SK-N-SH (cell line): ENCODE measurements at regions not wholly inside any gene's neighbourhood (a gene's known extent, or its start where the extent isn't known, plus 50 kb on each side); places are given as distances from the start of the nearest gene placed in this dataset.

Experiments
- CTCF ChIA-PET: fragments of 300-600, 350-600 bp; formaldehyde crosslinking; extraction: SDS; loops from one replicate; lab custom pipeline; 2021; lab: Yijun Ruan, JAX
- POLR2A ChIA-PET: fragments of 350-600 bp; sonication (Branson Sonifier 250); formaldehyde crosslinking; extraction: SDS; loops from one replicate; lab custom pipeline; 2020; ENCODE audit warnings: antibody characterized with exemption, inconsistent platforms; lab: Yijun Ruan, JAX
- DNase-seq: peaks from one replicate; pipeline ENCODE4 v3.0.0; 2012
- H2AFZ ChIP-seq: fragments of 200-600 bp; sonication (generic); 2 replicates; pipeline ENCODE4 v1.8.1; 2016; ENCODE audit warnings: antibody characterized with exemption, mild to moderate bottlenecking, low read depth
- H3F3A ChIP-seq: fragments of 200-600 bp; sonication (generic); replicated peaks from 2 replicates; pipeline ENCODE3; 2016; ENCODE audit warnings: antibody characterized with exemption, mild to moderate bottlenecking; ENCODE audit not compliant: insufficient read depth
- H3K27ac ChIP-seq, 2 experiments: fragments of 200-500 bp in 1 of 2; fragments of 200-600 bp in 1 of 2; sonication (Bioruptor generic) in 1 of 2; sonication (generic), shearing (Covaris generic) in 1 of 2; 2 replicates each; pipeline versions ENCODE4 v1.5.1 to v1.6.1; 2014 to 2016; ENCODE audit warnings: low read depth in 2 of 2, inconsistent platforms in 1 of 2, low read length in 1 of 2, mild to moderate bottlenecking in 1 of 2, mixed read lengths in 1 of 2
- H3K27me3 ChIP-seq: fragments of 200-600 bp; sonication (generic), shearing (Covaris generic); 2 replicates; pipeline ENCODE4 v1.6.1; 2016; ENCODE audit warnings: mixed run types; ENCODE audit not compliant: insufficient read depth
- H3K36me3 ChIP-seq, 2 experiments: fragments of 200-500 bp in 1 of 2; fragments of 200-600 bp in 1 of 2; sonication (Bioruptor generic) in 1 of 2; sonication (generic) in 1 of 2; replicated peaks in 1 of 2; 2 replicates each; pipeline versions ENCODE3 to v1.5.1; 2014 to 2016; ENCODE audit warnings: low read length in 1 of 2, mild to moderate bottlenecking in 1 of 2; ENCODE audit not compliant: insufficient read depth in 2 of 2, control insufficient read depth in 1 of 2
- H3K4me1 ChIP-seq, 2 experiments: fragments of 200-500 bp in 1 of 2; fragments of 200-600 bp in 1 of 2; sonication (Bioruptor generic) in 1 of 2; sonication (generic), shearing (Covaris generic) in 1 of 2; 2 replicates each; pipeline versions ENCODE4 v1.5.1 to v1.6.1; 2014 to 2016; ENCODE audit warnings: low read depth in 1 of 2, low read length in 1 of 2, mixed run types in 1 of 2; ENCODE audit not compliant: insufficient read depth in 2 of 2, control insufficient read depth in 1 of 2
- H3K4me2 ChIP-seq: fragments of 200-600 bp; sonication (generic), shearing (Covaris generic); 2 replicates; pipeline ENCODE4 v1.6.1; 2017; ENCODE audit warnings: mixed run types
- H3K4me3 ChIP-seq, 2 experiments: fragments of 200-500 bp in 1 of 2; fragments of 200-600 bp in 1 of 2; sonication (Bioruptor generic) in 1 of 2; sonication (generic), shearing (Covaris generic) in 1 of 2; 2 replicates each; pipeline versions ENCODE4 v1.5.1 to v1.8.1; 2014 to 2016; ENCODE audit warnings: low read depth in 2 of 2, inconsistent platforms in 1 of 2, low read length in 1 of 2, mild to moderate bottlenecking in 1 of 2, mixed read lengths in 1 of 2, moderate library complexity in 1 of 2
- H3K79me2 ChIP-seq: fragments of 200-600 bp; sonication (generic); 2 replicates; pipeline ENCODE4 v1.8.1; 2017; ENCODE audit warnings: mild to moderate bottlenecking; ENCODE audit not compliant: insufficient read depth
- H3K9ac ChIP-seq: fragments of 200-600 bp; sonication (generic); 2 replicates; pipeline ENCODE4 v1.6.1; 2017; ENCODE audit warnings: mixed run types
- H3K9me2 ChIP-seq: fragments of 200-600 bp; sonication (generic); 2 replicates; pipeline ENCODE4 v1.6.1; 2017; ENCODE audit warnings: mixed run types
- H3K9me3 ChIP-seq: fragments of 200-600 bp; sonication (generic); 2 replicates; pipeline ENCODE4 v1.6.1; 2017; ENCODE audit warnings: mixed run types, mild to moderate bottlenecking, moderate library complexity
- H4K20me1 ChIP-seq: fragments of 200-600 bp; sonication (generic); 2 replicates; pipeline ENCODE4 v1.6.1; 2017; ENCODE audit warnings: mild to moderate bottlenecking, mixed run types; ENCODE audit not compliant: insufficient read depth
- ELF1 ChIP-seq: IDR thresholded peaks from 2 replicates; pipeline ENCODE4 v1.4.0; 2012
- EZH2phosphoT487 ChIP-seq: fragments of 200-600 bp; sonication (generic); IDR thresholded peaks from 2 replicates; pipeline ENCODE4 v1.6.1; 2017; ENCODE audit warnings: low read depth, mixed run types, mild to moderate bottlenecking, antibody characterized with exemption, moderate library complexity, borderline replicate concordance
- GABPA ChIP-seq: IDR thresholded peaks from 2 replicates; pipeline ENCODE4 v1.4.0; 2012; ENCODE audit warnings: low read depth, mild to moderate bottlenecking
- JUND ChIP-seq: IDR thresholded peaks from 2 replicates; pipeline ENCODE4 v1.4.0; 2012
- MAX ChIP-seq: IDR thresholded peaks from 2 replicates; pipeline ENCODE4 v1.4.0; 2012; ENCODE audit warnings: low read depth
- MXI1 ChIP-seq: IDR thresholded peaks from 2 replicates; pipeline ENCODE4 v1.6.1; 2012; ENCODE audit warnings: mild to moderate bottlenecking, low read depth, low read length, improper control_type of control experiment
- NRF1 ChIP-seq: IDR thresholded peaks from 2 replicates; pipeline ENCODE4 v1.6.1; 2012; ENCODE audit warnings: low read depth, mild to moderate bottlenecking, low read length
- RCOR1 ChIP-seq: fragments of 150-350 bp; IDR thresholded peaks from 2 replicates; pipeline ENCODE4 v1.6.1; 2017; ENCODE audit warnings: antibody characterized with exemption, low read length
- RFX5 ChIP-seq: IDR thresholded peaks from 2 replicates; pipeline ENCODE4 v1.6.1; 2012; ENCODE audit warnings: mild to moderate bottlenecking, improper control_type of control experiment, low read length
- SIN3A ChIP-seq: IDR thresholded peaks from 2 replicates; pipeline ENCODE4 v1.6.1; 2012; ENCODE audit warnings: low read depth, mild to moderate bottlenecking, low read length, moderate library complexity, borderline replicate concordance
- SMC3 ChIP-seq: IDR thresholded peaks from 2 replicates; pipeline ENCODE4 v1.6.1; 2012; ENCODE audit warnings: low read depth, low read length, improper control_type of control experiment
- TAF1 ChIP-seq: IDR thresholded peaks from 2 replicates; pipeline ENCODE4 v1.6.1; 2012; ENCODE audit warnings: low read depth, mild to moderate bottlenecking, low read length, moderate library complexity, borderline replicate concordance
- YY1 ChIP-seq: IDR thresholded peaks from 2 replicates; pipeline ENCODE4 v1.4.0; 2012; ENCODE audit warnings: low read depth, mild to moderate bottlenecking
- WGBS: methylation state at CpG from one replicate; pipeline ENCODE4 v1.1.6; 2017; ENCODE audit warnings: low lambda C conversion rate; 5-methylcytosine and 5-hydroxymethylcytosine counted together
- TF ChIP-seq, protein P1 (sequence below): IDR thresholded peaks from 2 replicates; pipeline ENCODE4 v1.6.1; 2012; ENCODE audit warnings: mild to moderate bottlenecking, low read depth, low read length, moderate library complexity
- TF ChIP-seq, protein P2 (sequence below): IDR thresholded peaks from 2 replicates; pipeline ENCODE4 v1.4.0; 2012; ENCODE audit warnings: low read depth, borderline replicate concordance

DNA sequence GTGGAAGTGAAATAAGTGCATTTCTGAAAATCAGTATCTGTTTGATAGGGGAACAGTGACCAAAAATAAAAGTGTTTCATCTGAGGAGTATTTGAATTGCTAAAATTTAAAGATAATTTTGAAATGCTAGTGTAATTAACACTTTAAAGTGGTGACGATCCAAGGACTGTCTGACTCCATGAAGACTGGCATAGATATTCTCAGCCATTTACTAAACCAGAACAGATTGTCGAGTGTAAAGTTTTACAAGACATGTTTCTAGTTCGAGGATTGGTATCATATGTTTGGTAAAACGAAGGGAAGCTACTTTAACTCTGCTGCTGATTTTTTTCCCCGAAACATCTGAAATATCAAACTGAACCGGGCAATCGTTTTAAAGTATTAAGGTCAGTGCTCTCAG, 417.9 kb downstream of the EPHA4 start:
- Histone ChIP-seq H3K4me1 (no peaks in the 10 kb centered on the region), H3K9ac (no peak overlapping the region), H3K9me3 (no peaks in the 10 kb centered on the region), H4K20me1 (no peaks in the 10 kb centered on the region), H3K27ac (no peak overlapping the region), H3F3A (no peaks in the 10 kb centered on the region), H3K27me3 (no peaks in the 10 kb centered on the region), H3K4me2 (no peak overlapping the region), H3K9me2 (no peaks in the 10 kb centered on the region), H3K36me3 (no peaks in the 10 kb centered on the region), H3K79me2 (no peaks in the 10 kb centered on the region), H2AFZ (no peak overlapping the region), H3K4me3 (no peak overlapping the region)
- POLR2A ChIA-PET, result no interaction called here
- TF ChIP-seq RCOR1 (no peak), YY1 (no peak), MAX (no peak), MXI1 (no peak), SIN3A (no peak), JUND (no peak), TAF1 (no peak), GABPA (no peak), SMC3 (no peak), EZH2phosphoT487 (no peak), RFX5 (no peak), ELF1 (no peak), NRF1 (no peak)
- TF ChIP-seq, protein P1, sequence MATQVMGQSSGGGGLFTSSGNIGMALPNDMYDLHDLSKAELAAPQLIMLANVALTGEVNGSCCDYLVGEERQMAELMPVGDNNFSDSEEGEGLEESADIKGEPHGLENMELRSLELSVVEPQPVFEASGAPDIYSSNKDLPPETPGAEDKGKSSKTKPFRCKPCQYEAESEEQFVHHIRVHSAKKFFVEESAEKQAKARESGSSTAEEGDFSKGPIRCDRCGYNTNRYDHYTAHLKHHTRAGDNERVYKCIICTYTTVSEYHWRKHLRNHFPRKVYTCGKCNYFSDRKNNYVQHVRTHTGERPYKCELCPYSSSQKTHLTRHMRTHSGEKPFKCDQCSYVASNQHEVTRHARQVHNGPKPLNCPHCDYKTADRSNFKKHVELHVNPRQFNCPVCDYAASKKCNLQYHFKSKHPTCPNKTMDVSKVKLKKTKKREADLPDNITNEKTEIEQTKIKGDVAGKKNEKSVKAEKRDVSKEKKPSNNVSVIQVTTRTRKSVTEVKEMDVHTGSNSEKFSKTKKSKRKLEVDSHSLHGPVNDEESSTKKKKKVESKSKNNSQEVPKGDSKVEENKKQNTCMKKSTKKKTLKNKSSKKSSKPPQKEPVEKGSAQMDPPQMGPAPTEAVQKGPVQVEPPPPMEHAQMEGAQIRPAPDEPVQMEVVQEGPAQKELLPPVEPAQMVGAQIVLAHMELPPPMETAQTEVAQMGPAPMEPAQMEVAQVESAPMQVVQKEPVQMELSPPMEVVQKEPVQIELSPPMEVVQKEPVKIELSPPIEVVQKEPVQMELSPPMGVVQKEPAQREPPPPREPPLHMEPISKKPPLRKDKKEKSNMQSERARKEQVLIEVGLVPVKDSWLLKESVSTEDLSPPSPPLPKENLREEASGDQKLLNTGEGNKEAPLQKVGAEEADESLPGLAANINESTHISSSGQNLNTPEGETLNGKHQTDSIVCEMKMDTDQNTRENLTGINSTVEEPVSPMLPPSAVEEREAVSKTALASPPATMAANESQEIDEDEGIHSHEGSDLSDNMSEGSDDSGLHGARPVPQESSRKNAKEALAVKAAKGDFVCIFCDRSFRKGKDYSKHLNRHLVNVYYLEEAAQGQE, result no peak
- TF ChIP-seq, protein P2, sequence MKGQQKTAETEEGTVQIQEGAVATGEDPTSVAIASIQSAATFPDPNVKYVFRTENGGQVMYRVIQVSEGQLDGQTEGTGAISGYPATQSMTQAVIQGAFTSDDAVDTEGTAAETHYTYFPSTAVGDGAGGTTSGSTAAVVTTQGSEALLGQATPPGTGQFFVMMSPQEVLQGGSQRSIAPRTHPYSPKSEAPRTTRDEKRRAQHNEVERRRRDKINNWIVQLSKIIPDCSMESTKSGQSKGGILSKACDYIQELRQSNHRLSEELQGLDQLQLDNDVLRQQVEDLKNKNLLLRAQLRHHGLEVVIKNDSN, result no peak
- 13% methylated on average over 7 of the region's 7 CpGs for whole genome bisulfite sequencing
- DNase-seq, result no peak
- CTCF ChIA-PET, result no interaction called here
